Spleen (tissue), 11 donors: ENCODE measurements at regions not wholly inside any gene's neighbourhood (a gene's known extent, or its start where the extent isn't known, plus 50 kb on each side); places are given as distances from the start of the nearest gene placed in this dataset.
"Not testable (repeated sequence)": the region's sequence is repeated elsewhere in the genome, so short reads cannot be mapped to it uniquely, and the experiment has no call there.

Experiments
- DNase-seq: peaks from one replicate; pipeline ENCODE4 v3.0.0-alpha.2; 2020
- H3K27ac ChIP-seq, 8 donors: fragments of 200-600 bp; sonication (generic) in 7 of 8; 1 replicate in 4 of 8; 2 replicates in 4 of 8; pipeline versions ENCODE4 v1.5.0 to v1.8.0; 2016 to 2021; ENCODE audit warnings: inconsistent platforms in 4 of 8, mild to moderate bottlenecking in 4 of 8, moderate library complexity in 1 of 8
- H3K27me3 ChIP-seq, 7 donors: fragments of 200-600 bp; sonication (generic) in 6 of 7; replicated peaks in 1 of 7; 1 replicate in 4 of 7; 2 replicates in 3 of 7; pipeline versions ENCODE4 v1.5.0 to v1.8.0; 2016 to 2021; ENCODE audit warnings: inconsistent platforms in 3 of 7, mild to moderate bottlenecking in 1 of 7
- H3K36me3 ChIP-seq, 6 donors: fragments of 200-600 bp; sonication (generic) in 5 of 6; 1 replicate in 4 of 6; 2 replicates in 2 of 6; pipeline versions ENCODE4 v1.5.0 to v1.8.0; 2016 to 2021; ENCODE audit warnings: inconsistent platforms in 2 of 6
- H3K4me1 ChIP-seq, 6 donors: fragments of 200-600 bp; sonication (generic) in 5 of 6; 1 replicate in 3 of 6; 2 replicates in 3 of 6; pipeline versions ENCODE4 v1.5.0 to v1.8.0; 2016 to 2021; ENCODE audit warnings: inconsistent platforms in 3 of 6
- H3K4me3 ChIP-seq, 8 donors: fragments of 200-600 bp; sonication (generic) in 7 of 8; 1 replicate in 4 of 8; 2 replicates in 4 of 8; pipeline versions ENCODE4 v1.5.0 to v1.8.0; 2016 to 2021; ENCODE audit warnings: inconsistent platforms in 4 of 8, mild to moderate bottlenecking in 4 of 8, moderate library complexity in 2 of 8
- H3K9me3 ChIP-seq, 8 donors: fragments of 200-600 bp; sonication (generic) in 7 of 8; 1 replicate in 4 of 8; 2 replicates in 4 of 8; pipeline versions ENCODE4 v1.5.0 to v1.8.0; 2016 to 2021; ENCODE audit warnings: inconsistent platforms in 4 of 8
- CTCF ChIP-seq, 11 experiments: fragments of 200-600 bp in 7 of 11; fragments of 450-650 bp in 4 of 11; sonication (generic) in 4 of 11; IDR thresholded peaks in 8 of 11; conservative IDR thresholded peaks in 3 of 11; 1 replicate in 7 of 11; 2 replicates in 4 of 11; pipeline versions ENCODE4 v1.4.0 to v1.8.0; 2016 to 2021; ENCODE audit warnings: antibody characterized with exemption in 11 of 11, inconsistent platforms in 4 of 11, mild to moderate bottlenecking in 1 of 11
- POLR2A ChIP-seq, 3 donors: fragments of 450-650 bp; IDR thresholded peaks; one replicate each; pipeline ENCODE4 v1.5.1; 2017; ENCODE audit warnings: antibody characterized with exemption in 3 of 3, mild to moderate bottlenecking in 1 of 3
- POLR2AphosphoS5 ChIP-seq, 3 donors: sonication (generic); formaldehyde crosslinking; IDR thresholded peaks; one replicate each; pipeline ENCODE4 v1.5.1; 2017; ENCODE audit warnings: antibody characterized with exemption in 3 of 3
- WGBS, 5 donors: extraction: QIAGEN DNeasy Blood & Tissue Kit in 3 of 5; methylation state at CpG; one replicate each; pipeline versions ENCODE4 v1.1.5 to v1.1.7; 2013 to 2018; 5-methylcytosine and 5-hydroxymethylcytosine counted together
- intact Hi-C: fragments of 100-400 bp; cut with DNase I; formaldehyde crosslinking; loops from one replicate; pipeline ENCODE4 v1.15.0; 2023; ENCODE audit warnings: low total_unique reads
- donor health status: healthy with polysubstance abuse.
- donor health status: DM: no; HTN: no; CAD: no; lungs with moderate emphysema.
- donor health status: DM: no; HTN: no; CAD: no.
- donor health status: Bipolar disorder and iron deficiency.
- donor health status: healthy.
- donor health status: DM: no; HTN: no; CAD: no.
- donor health status: DM: yes; HTN: yes; CAD: no.

GRCh38 chr13:105678072-105678471, 857.4 kb downstream of the EFNB2 start:
- no peaks in the 10 kb centered on the region for H3K27me3 ChIP-seq
- peaks cover 0 to 5% (median 0%) of the 10 kb centered on the region in 8 donors for H3K9me3 ChIP-seq
- no peak overlapping the region for H3K4me3 ChIP-seq
- WGBS, 5 donors: 64 to 71% (median 68%) methylated on average over 1 of the region's 1 CpG
- H3K27ac ChIP-seq: no peak overlapping the region
- no peak for TF ChIP-seq POLR2AphosphoS5 (IDR thresholded peaks at IDR 0.05)
- no peak for TF ChIP-seq CTCF (IDR thresholded peaks at IDR 0.05 in 8 of 11, conservative IDR thresholded peaks at IDR 0.05 in 3 of 11)
- TF ChIP-seq POLR2A (IDR thresholded peaks at IDR 0.05): no peak
- intact Hi-C loops: no loop called here
- DNase-seq: no peak
- no peaks in the 10 kb centered on the region for H3K36me3 ChIP-seq
- no peaks in the 10 kb centered on the region for H3K4me1 ChIP-seq

- Histone ChIP-seq H3K4me3 (no peak overlapping the region), H3K27ac (no peak overlapping the region), H3K9me3 (no peaks in the 10 kb centered on the region), H3K4me1 (no peaks in the 10 kb centered on the region), H3K27me3 (no peaks in the 10 kb centered on the region), H3K36me3 (no peaks in the 10 kb centered on the region)
- DNase-seq: no peak
- TF ChIP-seq POLR2AphosphoS5 (IDR thresholded peaks at IDR 0.05) (no peak), POLR2A (IDR thresholded peaks at IDR 0.05) (no peak), CTCF (IDR thresholded peaks at IDR 0.05 in 8 of 11, conservative IDR thresholded peaks at IDR 0.05 in 3 of 11) (no peak)
- intact Hi-C loops: no loop called here
- 77 to 88% (median 82%) methylated on average over 4 of the region's 4 CpGs for WGBS, 5 donors
Observed at GRCh38 chr13:105672881-105673280, 862.6 kb downstream of the EFNB2 start.

GRCh38 chr13:105671131-105671530, 864.3 kb downstream of the EFNB2 start:
- H3K27me3 ChIP-seq, H3K9me3 ChIP-seq, H3K4me3 ChIP-seq, intact Hi-C loops, H3K27ac ChIP-seq, H3K36me3 ChIP-seq, DNase-seq, H3K4me1 ChIP-seq: not testable (repeated sequence)
- WGBS, 5 donors: 85 to 93% (median 92%) methylated on average over 9 of the region's 9 CpGs

- Histone ChIP-seq H3K27me3 (no peaks in the 10 kb centered on the region), H3K9me3 (no peaks in the 10 kb centered on the region), H3K27ac (no peak overlapping the region), H3K4me1 (no peaks in the 10 kb centered on the region), H3K4me3 (no peak overlapping the region), H3K36me3 (no peaks in the 10 kb centered on the region)
- TF ChIP-seq POLR2AphosphoS5 (IDR thresholded peaks at IDR 0.05) (no peak), CTCF (IDR thresholded peaks at IDR 0.05 in 8 of 11, conservative IDR thresholded peaks at IDR 0.05 in 3 of 11) (no peak), POLR2A (IDR thresholded peaks at IDR 0.05) (no peak)
- 71 to 81% (median 80%) methylated on average over 3 of the region's 3 CpGs for WGBS, 5 donors
- intact Hi-C loops: no loop called here
- DNase-seq: no peak
Observed at GRCh38 chr13:105670179-105670990, 865.1 kb downstream of the EFNB2 start.
